Vagina (tissue), 2 donors: ENCODE measurements at regions not wholly inside any gene's neighbourhood (a gene's known extent, or its start where the extent isn't known, plus 50 kb on each side); places are given as distances from the start of the nearest gene placed in this dataset.

ENCODE experiments used
- DNase-seq, 2 donors: peaks; one replicate each; pipeline ENCODE4 v3.0.0-alpha.2; 2017; ENCODE audit errors: extremely low spot score in 2 of 2
- H3K27ac ChIP-seq: fragments of 200-600 bp; sonication (generic); one replicate; pipeline ENCODE4 v1.5.1; 2019
- H3K27me3 ChIP-seq: fragments of 200-600 bp; sonication (generic); one replicate; pipeline ENCODE4 v1.5.1; 2019
- H3K36me3 ChIP-seq, 2 donors: fragments of 200-600 bp; sonication (generic); one replicate each; pipeline ENCODE4 v1.5.1; 2017 to 2019
- H3K4me1 ChIP-seq: fragments of 200-600 bp; sonication (generic); one replicate; pipeline ENCODE4 v1.5.1; 2019
- H3K4me3 ChIP-seq, 2 donors: fragments of 200-600 bp; sonication (generic); 1 replicate in 1 of 2; 2 replicates in 1 of 2; pipeline ENCODE4 v1.5.1; 2016 to 2019
- H3K9me3 ChIP-seq: fragments of 200-600 bp; sonication (generic); one replicate; pipeline ENCODE4 v1.5.1; 2019
- POLR2A ChIP-seq, 2 donors: fragments of 450-650 bp; IDR thresholded peaks; one replicate each; pipeline ENCODE4 v1.6.1; 2017; ENCODE audit warnings: antibody characterized with exemption in 2 of 2, mild to moderate bottlenecking in 2 of 2, moderate library complexity in 2 of 2
- POLR2AphosphoS5 ChIP-seq, 2 donors: sonication (generic); formaldehyde crosslinking; IDR thresholded peaks; one replicate each; pipeline ENCODE4 v1.9.0; 2017; ENCODE audit warnings: antibody characterized with exemption in 2 of 2, mild to moderate bottlenecking in 2 of 2, low read depth in 1 of 2; ENCODE audit not compliant: insufficient read depth in 1 of 2
- intact Hi-C: fragments of 100-400 bp; cut with DNase I; formaldehyde crosslinking; loops from one replicate; pipeline ENCODE4 v1.15.1; 2023
- TF ChIP-seq, protein P1 (sequence below), 3 experiments: fragments of 450-650 bp in 2 of 3; fragments of 200-600 bp in 1 of 3; sonication (generic) in 1 of 3; IDR thresholded peaks; one replicate each; pipeline ENCODE4 v1.5.1; 2017 to 2019; ENCODE audit warnings: antibody characterized with exemption in 3 of 3, mild to moderate bottlenecking in 2 of 3, moderate library complexity in 2 of 3

DNA sequence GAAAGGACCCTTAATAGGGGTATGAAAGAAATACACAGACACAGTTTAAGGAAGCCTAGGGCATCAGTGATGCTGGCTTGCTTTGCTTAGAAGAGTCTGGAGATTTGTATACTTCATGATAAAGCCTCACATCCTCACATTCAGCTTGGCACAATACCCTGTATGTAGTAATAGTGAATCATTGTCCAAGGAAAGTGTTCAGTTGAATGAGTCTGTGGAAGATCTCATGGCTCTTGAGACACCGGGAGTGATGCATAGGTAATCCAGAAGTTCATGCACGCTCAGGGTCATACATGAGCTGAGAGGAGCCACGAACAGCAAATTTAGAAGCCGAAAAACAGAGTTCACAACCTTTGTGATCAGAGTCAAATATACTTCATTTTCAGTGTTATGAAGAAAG, 537.2 kb upstream of the TMPRSS15 start:
- no peaks in the 10 kb centered on the region for H3K36me3 ChIP-seq
- no peaks in the 10 kb centered on the region for H3K4me1 ChIP-seq
- H3K27ac ChIP-seq = no peak overlapping the region
- H3K4me3 ChIP-seq = no peak overlapping the region
- intact Hi-C loops = no loop called here
- no peak for DNase-seq
- TF ChIP-seq POLR2AphosphoS5 (IDR thresholded peaks at IDR 0.05; ENCODE audit: insufficient read depth in 1 of 2, low read depth in 1 of 2) (no peak), POLR2A (IDR thresholded peaks at IDR 0.05) (no peak)
- TF ChIP-seq, protein P1, sequence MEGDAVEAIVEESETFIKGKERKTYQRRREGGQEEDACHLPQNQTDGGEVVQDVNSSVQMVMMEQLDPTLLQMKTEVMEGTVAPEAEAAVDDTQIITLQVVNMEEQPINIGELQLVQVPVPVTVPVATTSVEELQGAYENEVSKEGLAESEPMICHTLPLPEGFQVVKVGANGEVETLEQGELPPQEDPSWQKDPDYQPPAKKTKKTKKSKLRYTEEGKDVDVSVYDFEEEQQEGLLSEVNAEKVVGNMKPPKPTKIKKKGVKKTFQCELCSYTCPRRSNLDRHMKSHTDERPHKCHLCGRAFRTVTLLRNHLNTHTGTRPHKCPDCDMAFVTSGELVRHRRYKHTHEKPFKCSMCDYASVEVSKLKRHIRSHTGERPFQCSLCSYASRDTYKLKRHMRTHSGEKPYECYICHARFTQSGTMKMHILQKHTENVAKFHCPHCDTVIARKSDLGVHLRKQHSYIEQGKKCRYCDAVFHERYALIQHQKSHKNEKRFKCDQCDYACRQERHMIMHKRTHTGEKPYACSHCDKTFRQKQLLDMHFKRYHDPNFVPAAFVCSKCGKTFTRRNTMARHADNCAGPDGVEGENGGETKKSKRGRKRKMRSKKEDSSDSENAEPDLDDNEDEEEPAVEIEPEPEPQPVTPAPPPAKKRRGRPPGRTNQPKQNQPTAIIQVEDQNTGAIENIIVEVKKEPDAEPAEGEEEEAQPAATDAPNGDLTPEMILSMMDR (IDR thresholded peaks at IDR 0.05) = no peak
- no peaks in the 10 kb centered on the region for H3K27me3 ChIP-seq
- H3K9me3 ChIP-seq = no peaks in the 10 kb centered on the region

DNA sequence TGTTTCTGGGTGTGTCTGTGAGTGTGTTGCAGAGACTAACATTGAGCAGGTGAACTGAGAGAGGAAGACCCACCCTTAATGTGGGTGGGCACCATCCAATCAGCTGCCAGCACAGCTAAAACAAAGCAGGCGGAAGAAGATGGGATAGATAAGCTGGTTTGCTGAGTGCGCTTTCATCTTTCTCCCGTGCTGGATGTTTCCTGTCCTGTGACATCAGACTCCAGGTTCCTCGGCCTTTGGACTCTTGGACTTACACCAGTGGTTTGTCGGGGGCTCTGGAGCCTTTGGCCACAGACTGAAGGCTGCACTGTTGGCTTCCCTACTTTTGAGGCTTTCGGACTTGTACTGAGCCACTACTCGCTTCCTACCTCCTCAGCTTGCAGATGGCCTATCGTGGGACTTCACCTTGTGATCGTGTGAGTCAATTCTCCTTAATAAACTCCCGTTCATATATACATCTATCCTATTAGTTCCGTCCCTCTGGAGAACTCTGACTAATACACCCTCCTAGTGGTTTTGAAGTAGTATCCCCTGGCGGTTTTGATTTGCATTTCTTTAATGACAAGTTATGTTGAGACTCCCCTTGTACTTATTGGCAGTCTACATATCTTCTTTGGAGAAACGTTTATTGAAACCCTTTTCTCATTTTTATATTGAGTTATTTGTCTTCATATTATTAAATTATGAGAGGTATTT, 546.6 kb upstream of the TMPRSS15 start:
- TF ChIP-seq, protein P1 (IDR thresholded peaks at IDR 0.05) = no peak
- no peak for TF ChIP-seq POLR2AphosphoS5 (IDR thresholded peaks at IDR 0.05; ENCODE audit: insufficient read depth in 1 of 2, low read depth in 1 of 2)
- TF ChIP-seq POLR2A (IDR thresholded peaks at IDR 0.05) = no peak
- Histone ChIP-seq H3K4me3 (no peak overlapping the region), H3K36me3 (no peaks in the 10 kb centered on the region), H3K9me3 (no peaks in the 10 kb centered on the region), H3K27ac (no peak overlapping the region), H3K27me3 (no peaks in the 10 kb centered on the region), H3K4me1 (no peaks in the 10 kb centered on the region)
- no peak for DNase-seq
- intact Hi-C loops = no loop called here

DNA sequence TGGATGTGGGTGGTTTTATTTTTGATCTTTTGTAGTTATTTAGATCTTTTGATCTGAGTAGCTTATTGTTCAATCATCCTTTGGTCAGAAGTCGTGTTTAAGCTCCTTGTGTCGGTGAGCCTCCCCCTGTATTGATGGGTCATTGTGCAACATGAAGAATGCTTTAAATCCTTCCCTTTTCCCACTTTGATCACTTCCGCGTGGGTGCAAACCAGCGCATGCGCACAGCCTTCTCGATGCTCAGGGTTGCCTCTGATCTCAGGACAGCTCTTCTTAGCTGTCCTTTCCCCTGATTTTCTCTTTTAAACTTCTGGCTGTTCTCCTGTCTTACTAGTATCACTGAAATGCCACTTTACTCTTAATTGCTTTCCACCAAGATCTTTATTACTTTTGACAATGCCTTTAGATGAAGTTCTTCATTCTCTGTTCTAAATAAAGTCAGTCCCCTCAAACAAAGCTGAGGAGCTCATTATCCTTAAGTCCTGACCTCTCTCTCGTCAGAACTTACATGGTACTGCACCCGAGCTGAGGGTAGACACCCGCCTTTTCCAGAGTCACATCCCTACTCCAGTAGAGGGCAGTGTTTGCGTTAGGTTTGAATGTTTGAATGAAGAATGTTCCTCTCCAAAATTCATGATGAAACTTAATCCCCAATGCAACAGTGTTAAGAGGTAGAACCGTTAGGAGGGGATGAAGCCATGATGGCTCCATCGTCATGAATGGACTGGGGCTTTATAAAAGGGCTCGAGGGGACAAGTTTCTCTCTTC, 547.9 kb upstream of the TMPRSS15 start:
- Histone ChIP-seq H3K27ac (no peak overlapping the region), H3K4me1 (no peaks in the 10 kb centered on the region), H3K4me3 (no peak overlapping the region), H3K9me3 (no peaks in the 10 kb centered on the region), H3K27me3 (no peaks in the 10 kb centered on the region), H3K36me3 (no peaks in the 10 kb centered on the region)
- TF ChIP-seq, protein P1 (IDR thresholded peaks at IDR 0.05) = no peak
- TF ChIP-seq POLR2AphosphoS5 (IDR thresholded peaks at IDR 0.05; ENCODE audit: insufficient read depth in 1 of 2, low read depth in 1 of 2) = no peak
- no peak for TF ChIP-seq POLR2A (IDR thresholded peaks at IDR 0.05)
- intact Hi-C loops = no loop called here
- no peak for DNase-seq

DNA sequence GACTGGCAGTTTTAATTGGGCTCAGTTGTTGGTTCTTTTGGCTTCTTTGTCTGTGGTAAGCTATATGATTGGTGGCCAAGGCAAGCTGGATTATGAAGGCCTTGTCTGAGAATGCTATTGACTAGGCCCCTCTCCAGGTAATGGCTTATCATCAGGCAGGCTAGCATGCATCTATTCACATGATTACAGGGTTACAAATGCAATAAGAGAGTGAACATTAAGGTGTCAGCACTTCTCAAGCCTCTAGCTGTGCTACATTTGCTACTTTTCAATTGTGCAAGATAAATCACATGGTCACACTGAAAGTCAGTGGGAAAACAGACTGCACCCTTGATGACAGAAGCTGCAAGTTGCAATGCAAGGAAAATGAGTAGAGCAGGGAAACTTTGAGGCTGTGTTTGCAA, 550.9 kb upstream of the TMPRSS15 start:
- DNase-seq = no peak
- H3K4me1 ChIP-seq = no peaks in the 10 kb centered on the region
- TF ChIP-seq POLR2AphosphoS5 (IDR thresholded peaks at IDR 0.05; ENCODE audit: insufficient read depth in 1 of 2, low read depth in 1 of 2) (no peak), POLR2A (IDR thresholded peaks at IDR 0.05) (no peak)
- TF ChIP-seq, protein P1 (IDR thresholded peaks at IDR 0.05) = no peak
- H3K27me3 ChIP-seq = no peaks in the 10 kb centered on the region
- no peak overlapping the region for H3K4me3 ChIP-seq
- H3K36me3 ChIP-seq = no peaks in the 10 kb centered on the region
- H3K27ac ChIP-seq = no peak overlapping the region
- H3K9me3 ChIP-seq = no peaks in the 10 kb centered on the region
- intact Hi-C loops = no loop called here

DNA sequence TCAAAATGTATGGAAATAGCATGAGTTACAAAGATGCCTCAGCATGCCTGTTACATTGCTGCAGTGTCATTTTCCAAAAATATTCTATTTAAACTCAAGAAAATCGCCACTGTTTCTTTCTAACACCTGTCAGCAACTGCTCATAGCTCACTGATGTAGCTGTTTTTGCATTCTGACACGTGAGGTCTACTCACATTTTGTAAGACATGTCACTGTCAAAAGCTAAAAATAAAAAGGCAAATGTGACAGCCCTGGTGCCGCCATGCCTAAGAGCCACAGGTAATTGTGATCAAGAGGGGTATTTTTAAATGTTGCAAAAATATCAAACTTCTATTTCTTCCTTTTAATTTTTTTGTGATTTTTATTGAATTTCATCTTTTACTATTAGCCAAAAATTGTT, 556.2 kb upstream of the TMPRSS15 start:
- Histone ChIP-seq H3K27ac (no peak overlapping the region), H3K27me3 (no peaks in the 10 kb centered on the region), H3K4me1 (no peaks in the 10 kb centered on the region), H3K4me3 (no peak overlapping the region), H3K36me3 (no peaks in the 10 kb centered on the region), H3K9me3 (no peaks in the 10 kb centered on the region)
- intact Hi-C loops = no loop called here
- TF ChIP-seq POLR2A (IDR thresholded peaks at IDR 0.05) (no peak), POLR2AphosphoS5 (IDR thresholded peaks at IDR 0.05; ENCODE audit: insufficient read depth in 1 of 2, low read depth in 1 of 2) (no peak)
- TF ChIP-seq, protein P1 (IDR thresholded peaks at IDR 0.05) = no peak
- DNase-seq = no peak
